ENCODE measurements at regions not wholly inside any gene's neighbourhood (a gene's known extent, or its start where the extent isn't known, plus 50 kb on each side); places are given as distances from the start of the nearest gene placed in this dataset.

DNA sequence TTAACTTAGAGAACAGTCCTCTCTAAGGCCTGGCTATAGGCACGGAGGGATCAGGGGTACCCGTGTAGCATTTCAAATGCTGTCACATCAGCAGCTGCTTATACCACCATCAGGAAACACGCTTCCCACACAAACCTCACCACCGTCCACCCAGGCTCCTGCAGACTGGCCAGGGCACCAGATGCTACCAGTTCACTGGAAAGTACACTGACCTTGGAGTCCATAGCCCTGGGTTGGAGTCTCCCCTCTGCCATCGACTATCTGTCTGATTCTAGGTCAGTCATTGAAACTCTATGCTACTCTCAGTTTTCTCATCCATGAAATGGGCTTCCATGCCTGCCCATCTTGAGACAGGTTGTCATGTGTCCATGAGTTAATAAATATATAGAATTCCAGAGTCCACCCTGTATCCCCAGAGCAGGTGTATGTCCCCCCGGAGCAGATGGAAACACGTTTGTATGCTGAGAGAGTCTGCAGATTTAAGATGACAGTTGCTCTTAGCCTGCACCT is 156.0 kb upstream of the SMAD3 start:
- in situ Hi-C loops (cut with MboI) (no loop called here), intact Hi-C loops (cut with micrococcal nuclease; ENCODE audit: unreplicated experiment) (no loop called here)
- ChIA-PET CTCF (interaction anchor here (1.3 kb wide), 1 partner anchor 45 kb away, joined by 3 read pairs; no protein-coding TSS in a partner anchor), RAD21 (ENCODE audit: unreplicated experiment) (interaction anchor here (0.5 kb wide), 1 partner anchor 1433 kb away, joined by 3 read pairs; no protein-coding TSS in a partner anchor), POLR2A (no interaction called here), SMC1A (ENCODE audit: uncharacterized antibody, unreplicated experiment) (interaction anchor here (0.6 kb wide), 1 partner anchor 8 kb away, joined by 3 read pairs; no protein-coding TSS in a partner anchor)
- no peak overlapping the region for H3K27ac ChIP-seq (ENCODE audit: control insufficient read depth, insufficient read depth)
- H3K9ac ChIP-seq (ENCODE audit: control insufficient read depth, insufficient read depth, low read length): no peak overlapping the region
- BruUV-seq (replicated peaks): no TSS peak
- H4K20me1 ChIP-seq (ENCODE audit: control insufficient read depth, insufficient read depth): no peaks in the 10 kb centered on the region
- WGBS (ENCODE audit: insufficient coverage, insufficient replicate concordance, low lambda C conversion rate, missing lambda C conversion rate): 50% methylated on average over 7 of the region's 7 CpGs
- H3K79me2 ChIP-seq (ENCODE audit: control insufficient read depth, insufficient read depth, low read length): no peaks in the 10 kb centered on the region
- H3K27me3 ChIP-seq (replicated peaks in 1 of 2; ENCODE audit: control insufficient read depth in 2 of 2, insufficient read depth in 2 of 2, low read length in 1 of 2): no peaks in the 10 kb centered on the region
- ATAC-seq: no peak
- no peaks in the 10 kb centered on the region for H3K36me3 ChIP-seq (ENCODE audit: control insufficient read depth in 2 of 2, insufficient read depth in 2 of 2, low read length in 1 of 2)
- H2AFZ ChIP-seq (ENCODE audit: control insufficient read depth, low read depth, low read length): no peak overlapping the region
- H3K4me3 ChIP-seq: no peak overlapping the region
- no peak for FAIRE-seq
- H3K4me2 ChIP-seq (ENCODE audit: control insufficient read depth, insufficient read depth): no peak overlapping the region
- H3K9me3 ChIP-seq (replicated peaks; ENCODE audit: control insufficient read depth, insufficient read depth, low read length): no peaks in the 10 kb centered on the region
- DNase-seq (ENCODE audit: low read depth, low spot score): no peak
- peaks cover 15% of the 10 kb centered on the region for H3K4me1 ChIP-seq (ENCODE audit: control insufficient read depth, insufficient read depth, low read length)
- TF ChIP-seq, protein P1, sequence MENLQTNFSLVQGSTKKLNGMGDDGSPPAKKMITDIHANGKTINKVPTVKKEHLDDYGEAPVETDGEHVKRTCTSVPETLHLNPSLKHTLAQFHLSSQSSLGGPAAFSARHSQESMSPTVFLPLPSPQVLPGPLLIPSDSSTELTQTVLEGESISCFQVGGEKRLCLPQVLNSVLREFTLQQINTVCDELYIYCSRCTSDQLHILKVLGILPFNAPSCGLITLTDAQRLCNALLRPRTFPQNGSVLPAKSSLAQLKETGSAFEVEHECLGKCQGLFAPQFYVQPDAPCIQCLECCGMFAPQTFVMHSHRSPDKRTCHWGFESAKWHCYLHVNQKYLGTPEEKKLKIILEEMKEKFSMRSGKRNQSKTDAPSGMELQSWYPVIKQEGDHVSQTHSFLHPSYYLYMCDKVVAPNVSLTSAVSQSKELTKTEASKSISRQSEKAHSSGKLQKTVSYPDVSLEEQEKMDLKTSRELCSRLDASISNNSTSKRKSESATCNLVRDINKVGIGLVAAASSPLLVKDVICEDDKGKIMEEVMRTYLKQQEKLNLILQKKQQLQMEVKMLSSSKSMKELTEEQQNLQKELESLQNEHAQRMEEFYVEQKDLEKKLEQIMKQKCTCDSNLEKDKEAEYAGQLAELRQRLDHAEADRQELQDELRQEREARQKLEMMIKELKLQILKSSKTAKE (IDR thresholded peaks at IDR 0.05; ENCODE audit: low read depth, poor library complexity, severe bottlenecking): no peak
- no peak for TF ChIP-seq SRF (IDR thresholded peaks at IDR 0.05; ENCODE audit: low read depth in 2 of 2, low read length in 2 of 2)
- TF ChIP-seq, protein P2, sequence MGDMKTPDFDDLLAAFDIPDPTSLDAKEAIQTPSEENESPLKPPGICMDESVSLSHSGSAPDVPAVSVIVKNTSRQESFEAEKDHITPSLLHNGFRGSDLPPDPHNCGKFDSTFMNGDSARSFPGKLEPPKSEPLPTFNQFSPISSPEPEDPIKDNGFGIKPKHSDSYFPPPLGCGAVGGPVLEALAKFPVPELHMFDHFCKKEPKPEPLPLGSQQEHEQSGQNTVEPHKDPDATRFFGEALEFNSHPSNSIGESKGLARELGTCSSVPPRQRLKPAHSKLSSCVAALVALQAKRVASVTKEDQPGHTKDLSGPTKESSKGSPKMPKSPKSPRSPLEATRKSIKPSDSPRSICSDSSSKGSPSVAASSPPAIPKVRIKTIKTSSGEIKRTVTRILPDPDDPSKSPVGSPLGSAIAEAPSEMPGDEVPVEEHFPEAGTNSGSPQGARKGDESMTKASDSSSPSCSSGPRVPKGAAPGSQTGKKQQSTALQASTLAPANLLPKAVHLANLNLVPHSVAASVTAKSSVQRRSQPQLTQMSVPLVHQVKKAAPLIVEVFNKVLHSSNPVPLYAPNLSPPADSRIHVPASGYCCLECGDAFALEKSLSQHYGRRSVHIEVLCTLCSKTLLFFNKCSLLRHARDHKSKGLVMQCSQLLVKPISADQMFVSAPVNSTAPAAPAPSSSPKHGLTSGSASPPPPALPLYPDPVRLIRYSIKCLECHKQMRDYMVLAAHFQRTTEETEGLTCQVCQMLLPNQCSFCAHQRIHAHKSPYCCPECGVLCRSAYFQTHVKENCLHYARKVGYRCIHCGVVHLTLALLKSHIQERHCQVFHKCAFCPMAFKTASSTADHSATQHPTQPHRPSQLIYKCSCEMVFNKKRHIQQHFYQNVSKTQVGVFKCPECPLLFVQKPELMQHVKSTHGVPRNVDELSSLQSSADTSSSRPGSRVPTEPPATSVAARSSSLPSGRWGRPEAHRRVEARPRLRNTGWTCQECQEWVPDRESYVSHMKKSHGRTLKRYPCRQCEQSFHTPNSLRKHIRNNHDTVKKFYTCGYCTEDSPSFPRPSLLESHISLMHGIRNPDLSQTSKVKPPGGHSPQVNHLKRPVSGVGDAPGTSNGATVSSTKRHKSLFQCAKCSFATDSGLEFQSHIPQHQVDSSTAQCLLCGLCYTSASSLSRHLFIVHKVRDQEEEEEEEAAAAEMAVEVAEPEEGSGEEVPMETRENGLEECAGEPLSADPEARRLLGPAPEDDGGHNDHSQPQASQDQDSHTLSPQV (IDR thresholded peaks at IDR 0.05): no peak
- no peak for TF ChIP-seq NR2C1 (IDR thresholded peaks at IDR 0.05)
- TF ChIP-seq ZZZ3 (IDR thresholded peaks at IDR 0.05; ENCODE audit: control insufficient read depth, insufficient read length, low read depth): no peak
- no peak for TF ChIP-seq FOS (IDR thresholded peaks at IDR 0.05; ENCODE audit: borderline replicate concordance, extremely low read depth, insufficient read length)
- TF ChIP-seq NR2F1 (conservative IDR thresholded peaks at IDR 0.05): no peak
- TF ChIP-seq RAD21 (IDR thresholded peaks at IDR 0.05; ENCODE audit: insufficient read depth, low read depth, low read length): no peak
- no peak for TF ChIP-seq NRF1 (conservative IDR thresholded peaks at IDR 0.05; ENCODE audit: low read depth, low read length)
- TF ChIP-seq GATAD2B (conservative IDR thresholded peaks at IDR 0.05; ENCODE audit: low read depth): no peak
- TF ChIP-seq SP1 (IDR thresholded peaks at IDR 0.05; ENCODE audit: low read depth, low read length): no peak
- TF ChIP-seq, protein P3, sequence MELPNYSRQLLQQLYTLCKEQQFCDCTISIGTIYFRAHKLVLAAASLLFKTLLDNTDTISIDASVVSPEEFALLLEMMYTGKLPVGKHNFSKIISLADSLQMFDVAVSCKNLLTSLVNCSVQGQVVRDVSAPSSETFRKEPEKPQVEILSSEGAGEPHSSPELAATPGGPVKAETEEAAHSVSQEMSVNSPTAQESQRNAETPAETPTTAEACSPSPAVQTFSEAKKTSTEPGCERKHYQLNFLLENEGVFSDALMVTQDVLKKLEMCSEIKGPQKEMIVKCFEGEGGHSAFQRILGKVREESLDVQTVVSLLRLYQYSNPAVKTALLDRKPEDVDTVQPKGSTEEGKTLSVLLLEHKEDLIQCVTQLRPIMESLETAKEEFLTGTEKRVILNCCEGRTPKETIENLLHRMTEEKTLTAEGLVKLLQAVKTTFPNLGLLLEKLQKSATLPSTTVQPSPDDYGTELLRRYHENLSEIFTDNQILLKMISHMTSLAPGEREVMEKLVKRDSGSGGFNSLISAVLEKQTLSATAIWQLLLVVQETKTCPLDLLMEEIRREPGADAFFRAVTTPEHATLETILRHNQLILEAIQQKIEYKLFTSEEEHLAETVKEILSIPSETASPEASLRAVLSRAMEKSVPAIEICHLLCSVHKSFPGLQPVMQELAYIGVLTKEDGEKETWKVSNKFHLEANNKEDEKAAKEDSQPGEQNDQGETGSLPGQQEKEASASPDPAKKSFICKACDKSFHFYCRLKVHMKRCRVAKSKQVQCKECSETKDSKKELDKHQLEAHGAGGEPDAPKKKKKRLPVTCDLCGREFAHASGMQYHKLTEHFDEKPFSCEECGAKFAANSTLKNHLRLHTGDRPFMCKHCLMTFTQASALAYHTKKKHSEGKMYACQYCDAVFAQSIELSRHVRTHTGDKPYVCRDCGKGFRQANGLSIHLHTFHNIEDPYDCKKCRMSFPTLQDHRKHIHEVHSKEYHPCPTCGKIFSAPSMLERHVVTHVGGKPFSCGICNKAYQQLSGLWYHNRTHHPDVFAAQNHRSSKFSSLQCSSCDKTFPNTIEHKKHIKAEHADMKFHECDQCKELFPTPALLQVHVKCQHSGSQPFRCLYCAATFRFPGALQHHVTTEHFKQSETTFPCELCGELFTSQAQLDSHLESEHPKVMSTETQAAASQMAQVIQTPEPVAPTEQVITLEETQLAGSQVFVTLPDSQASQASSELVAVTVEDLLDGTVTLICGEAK (IDR thresholded peaks at IDR 0.05; ENCODE audit: borderline replicate concordance): no peak
- TF ChIP-seq YBX1 (IDR thresholded peaks at IDR 0.05): no peak
- no peak for TF ChIP-seq POLR2A (IDR thresholded peaks at IDR 0.05; ENCODE audit: low read depth, low read length)
- TF ChIP-seq KLF5 (IDR thresholded peaks at IDR 0.05; ENCODE audit: partially characterized antibody): no peak
- TF ChIP-seq ZBED1 (IDR thresholded peaks at IDR 0.05; ENCODE audit: borderline replicate concordance): no peak
